C1 segment of cervical spinal cord (tissue), 14 donors: ENCODE measurements at regions not wholly inside any gene's neighbourhood (a gene's known extent, or its start where the extent isn't known, plus 50 kb on each side); places are given as distances from the start of the nearest gene placed in this dataset.
"Not testable (repeated sequence)": the region's sequence is repeated elsewhere in the genome, so short reads cannot be mapped to it uniquely, and the experiment has no call there.

Source experiments
- DNase-seq, 14 donors: peaks; one replicate each; lab custom pipeline; 2025; lab: John Stamatoyannopoulos, UW

GRCh38 chr10:93220296-93221170 is 146.8 kb downstream of the CYP26A1 start:
- no peak for DNase-seq

GRCh38 chr10:93221171-93221496 is 147.4 kb downstream of the CYP26A1 start:
- no peak for DNase-seq

GRCh38 chr10:93221521-93221920 is 147.8 kb downstream of the CYP26A1 start:
- no peak for DNase-seq

GRCh38 chr10:93222211-93222754 is 148.6 kb downstream of the CYP26A1 start:
- DNase-seq: no peak

- no peak for DNase-seq
Observed at GRCh38 chr10:93222876-93223275, 149.2 kb downstream of the CYP26A1 start.

- no peak for DNase-seq
Observed at GRCh38 chr10:93223336-93223735, 149.6 kb downstream of the CYP26A1 start.

- no peak for DNase-seq
Observed at GRCh38 chr10:93224005-93224779, 150.5 kb downstream of the CYP26A1 start.

GRCh38 chr10:93225938-93226337 is 152.2 kb downstream of the CYP26A1 start:
- DNase-seq: no peak

- DNase-seq: no peak
Observed at GRCh38 chr10:93226619-93227018, 152.9 kb downstream of the CYP26A1 start.

GRCh38 chr10:93230596-93230995 is 156.9 kb downstream of the CYP26A1 start:
- DNase-seq: not testable (repeated sequence)

GRCh38 chr10:93232159-93232558 is 158.5 kb downstream of the CYP26A1 start:
- DNase-seq: not testable (repeated sequence)

- not testable (repeated sequence) for DNase-seq
Observed at GRCh38 chr10:93234940-93235339, 161.2 kb downstream of the CYP26A1 start.

GRCh38 chr10:93235686-93236085 is 162.0 kb downstream of the CYP26A1 start:
- DNase-seq: no peak

- DNase-seq: peak in 1 of 14 donors; percentile 5
Observed at GRCh38 chr10:93236393-93237040, 162.8 kb downstream of the CYP26A1 start.

- DNase-seq: no peak
Observed at GRCh38 chr10:93245147-93245546, 171.5 kb downstream of the CYP26A1 start.

- DNase-seq: no peak
Observed at GRCh38 chr10:93245779-93246178, 172.1 kb downstream of the CYP26A1 start.

GRCh38 chr10:93248583-93249227 is 175.0 kb downstream of the CYP26A1 start:
- no peak for DNase-seq

GRCh38 chr10:93250010-93250409 is 176.3 kb downstream of the CYP26A1 start:
- DNase-seq: no peak

- DNase-seq: no peak
Observed at GRCh38 chr10:93254180-93254853, 180.6 kb downstream of the CYP26A1 start.

GRCh38 chr10:93255546-93255945 is 181.9 kb downstream of the CYP26A1 start:
- DNase-seq: no peak
